EL (cell line): ENCODE measurements at regions not wholly inside any gene's neighbourhood (a gene's known extent, or its start where the extent isn't known, plus 50 kb on each side); places are given as distances from the start of the nearest gene placed in this dataset.
"Not testable (repeated sequence)": the region's sequence is repeated elsewhere in the genome, so short reads cannot be mapped to it uniquely, and the experiment has no call there.

Source experiments
- DNase-seq: peaks from one replicate; pipeline ENCODE4 v3.0.0-alpha.2; 2016

DNA sequence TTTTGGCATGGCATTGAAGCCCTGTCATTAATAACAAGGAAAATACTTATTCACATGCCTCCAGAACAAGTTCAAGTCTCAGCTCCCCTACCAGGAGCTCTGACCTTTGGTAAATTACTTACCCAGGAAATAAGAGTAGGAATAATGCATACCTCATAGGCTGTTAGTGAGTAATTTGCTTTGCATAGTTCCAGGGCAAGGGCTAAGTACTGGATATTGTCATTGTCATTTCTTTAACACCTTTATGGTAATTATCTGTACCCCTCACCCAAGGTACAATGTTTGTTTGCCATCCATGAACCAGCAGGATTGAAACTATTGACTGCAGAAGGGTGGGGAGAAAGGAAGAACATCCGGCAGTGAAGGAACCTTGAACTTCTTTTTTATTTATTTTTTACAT, 148.5 kb downstream of the SOX2 start:
- DNase-seq = no peak

DNA sequence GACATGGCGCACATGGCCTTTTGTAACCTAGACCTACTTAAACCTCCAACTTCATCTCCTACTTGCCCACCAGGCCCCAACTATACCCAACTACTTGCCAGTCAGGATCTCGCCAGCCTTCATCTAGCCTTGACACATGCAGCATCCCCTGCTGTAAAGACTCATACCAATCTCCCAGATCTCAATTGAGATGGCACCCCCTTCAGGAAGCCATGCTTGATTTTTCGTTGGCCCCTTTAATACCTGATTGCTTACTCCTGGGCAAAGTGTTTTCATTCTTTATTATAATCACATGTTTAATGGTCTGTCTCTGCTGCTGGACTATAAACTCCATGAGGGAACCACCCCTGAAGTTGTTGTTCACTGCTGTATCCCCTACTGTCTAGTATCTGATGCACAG, 150.8 kb downstream of the SOX2 start:
- DNase-seq = no peak

DNA sequence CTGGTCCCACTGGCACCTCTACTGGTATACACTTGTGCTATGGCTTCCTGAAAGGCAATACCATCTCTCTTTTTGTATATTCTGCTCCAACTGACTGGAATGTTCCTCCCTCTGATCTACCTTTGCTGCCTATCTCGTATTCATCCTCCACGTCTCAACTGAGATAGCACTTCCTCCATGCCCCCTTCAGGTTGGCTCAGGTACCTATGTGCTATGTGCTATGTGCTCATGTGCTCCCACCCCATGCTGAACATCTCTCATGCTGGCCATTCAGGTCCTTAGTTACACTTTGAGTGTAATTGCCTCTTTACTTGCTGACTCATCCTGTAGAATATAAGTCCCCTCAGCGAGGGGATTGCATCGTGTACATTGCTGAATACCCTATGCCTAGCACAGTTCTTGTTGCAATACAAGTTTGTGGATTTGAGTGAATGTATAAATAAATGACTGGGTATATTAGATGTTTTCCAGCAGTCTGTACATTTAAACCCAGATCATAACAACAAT, 156.9 kb downstream of the SOX2 start:
- no peak for DNase-seq

DNA sequence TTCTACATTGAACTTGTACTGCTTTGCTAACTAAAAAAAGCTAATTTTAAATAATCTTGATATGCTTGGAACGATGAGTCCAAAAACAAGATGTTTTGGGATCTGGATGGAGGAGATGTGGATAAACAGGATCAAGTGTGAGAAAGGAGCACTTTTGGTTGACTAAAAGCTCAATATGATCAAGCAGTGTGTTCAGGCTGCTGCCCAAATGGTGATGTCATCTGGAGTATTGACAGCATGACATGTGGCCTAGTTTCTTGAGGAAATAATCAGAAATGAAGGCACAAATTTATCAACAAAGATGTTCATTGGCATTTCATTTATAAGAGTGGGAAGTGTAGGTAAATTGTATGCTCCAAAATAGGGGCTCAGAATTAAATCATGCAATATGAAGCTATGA, 161.2 kb downstream of the SOX2 start:
- DNase-seq = no peak

DNA sequence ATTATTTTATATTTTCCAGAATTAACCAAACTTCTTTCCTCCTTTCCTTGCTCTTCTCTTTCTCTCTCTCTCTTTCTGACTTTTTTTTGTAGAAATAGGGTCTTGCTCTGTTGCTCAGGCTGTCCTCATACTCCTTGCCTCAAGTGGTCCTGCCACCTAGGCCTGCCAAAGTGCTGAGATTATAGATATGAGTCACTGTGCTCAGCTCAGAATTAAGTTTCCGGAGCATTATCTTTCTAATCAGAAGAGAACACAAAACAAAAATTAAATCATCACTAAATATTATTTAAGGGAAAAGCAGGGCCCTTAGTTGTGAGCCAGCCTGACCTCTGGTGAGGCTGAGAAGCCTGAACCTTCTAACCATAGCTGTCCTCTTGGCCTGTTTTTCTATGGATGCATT, 168.2 kb downstream of the SOX2 start:
- no peak for DNase-seq

DNA sequence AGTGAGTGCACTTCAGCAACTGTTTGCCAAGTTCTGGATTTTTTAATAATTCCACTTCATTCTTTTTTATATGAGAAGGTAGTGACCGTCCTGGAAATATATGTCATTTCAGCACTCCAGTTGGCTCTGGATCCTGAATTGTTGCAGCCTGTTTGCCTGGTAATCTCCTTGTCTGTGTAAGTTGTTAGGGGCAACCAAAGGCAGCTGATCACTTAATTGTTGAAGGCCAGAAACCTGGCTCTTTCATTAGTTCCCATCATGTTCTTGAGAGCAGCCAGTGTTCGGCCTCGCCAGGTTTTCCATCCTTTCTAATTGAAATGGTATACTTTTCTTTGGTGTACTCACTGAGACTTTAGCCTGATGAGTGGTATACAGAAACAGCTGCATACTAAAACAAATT, 168.6 kb downstream of the SOX2 start:
- DNase-seq = no peak

DNA sequence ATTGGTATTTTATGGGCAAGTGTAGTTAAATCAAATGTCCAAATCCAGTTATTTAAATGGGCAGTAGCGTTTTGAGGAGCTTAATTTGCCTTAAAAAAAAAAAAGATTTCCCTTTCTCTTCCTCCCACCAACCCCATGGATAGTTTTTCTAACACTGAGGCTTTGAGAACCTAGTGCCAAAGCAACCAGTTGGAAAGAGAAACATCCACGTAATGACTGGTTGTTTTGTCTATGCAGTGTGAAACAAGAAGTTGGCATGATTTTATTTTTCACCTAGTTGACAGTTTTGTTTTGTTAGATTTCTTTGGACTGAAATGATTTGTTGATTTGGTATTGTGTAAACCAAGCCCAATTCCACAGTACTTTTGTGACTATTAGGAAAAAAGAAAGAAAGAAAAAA, 170.0 kb downstream of the SOX2 start:
- no peak for DNase-seq

DNA sequence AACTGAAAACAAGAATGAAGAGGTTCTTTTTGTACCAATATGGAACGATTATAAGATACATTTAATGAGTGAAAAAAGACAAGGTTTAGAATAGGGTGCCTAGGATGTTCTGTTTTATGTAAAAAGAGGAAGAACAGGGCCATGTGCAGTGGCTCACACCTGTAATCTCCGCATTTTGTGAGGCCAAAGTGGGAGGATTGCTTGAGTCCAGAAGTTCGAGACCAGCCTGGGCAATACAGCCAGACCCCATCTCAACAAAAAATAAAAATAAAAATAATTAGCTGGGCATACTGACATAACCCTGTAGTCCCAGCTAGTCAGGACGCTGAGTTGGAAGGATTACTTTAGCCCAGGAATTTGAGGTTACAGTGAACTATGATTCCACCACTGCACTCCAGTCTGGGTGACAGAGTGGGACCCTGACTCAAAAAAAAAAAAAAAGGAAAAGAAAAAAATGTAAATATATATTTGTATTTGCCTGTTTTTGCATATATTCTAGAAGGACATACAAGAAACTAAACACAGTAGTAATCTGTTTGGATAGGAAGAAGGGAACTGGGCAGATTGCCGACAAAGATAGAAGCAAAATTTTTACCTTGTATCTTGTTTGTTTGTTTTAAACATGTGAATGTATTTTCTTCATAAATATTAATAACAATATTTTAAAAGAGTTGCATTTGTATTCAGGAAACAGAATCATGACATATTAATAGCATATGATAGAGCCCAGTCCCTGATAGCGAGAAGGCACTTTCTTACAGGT, 174.3 kb downstream of the SOX2 start:
- no peak for DNase-seq

DNA sequence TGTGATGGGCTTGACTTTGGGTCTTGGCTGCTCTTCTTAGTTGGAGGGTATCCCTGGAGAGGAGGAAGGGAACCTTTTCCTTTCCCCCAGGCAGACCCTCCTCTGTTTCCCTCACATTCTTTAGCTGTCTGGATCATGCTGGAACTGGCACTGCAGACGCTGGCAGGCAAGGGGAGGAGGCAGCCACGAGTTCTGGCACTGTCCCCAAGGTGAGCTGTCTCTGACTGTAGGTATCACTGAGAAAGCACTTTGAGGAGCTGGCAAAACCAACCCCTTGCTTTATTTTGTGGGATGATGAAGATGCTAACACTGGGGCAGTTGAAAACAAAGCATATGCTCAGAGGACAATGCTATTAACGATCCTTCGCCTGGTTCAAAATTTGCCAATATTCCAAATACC, 175.0 kb downstream of the SOX2 start:
- no peak for DNase-seq

DNA sequence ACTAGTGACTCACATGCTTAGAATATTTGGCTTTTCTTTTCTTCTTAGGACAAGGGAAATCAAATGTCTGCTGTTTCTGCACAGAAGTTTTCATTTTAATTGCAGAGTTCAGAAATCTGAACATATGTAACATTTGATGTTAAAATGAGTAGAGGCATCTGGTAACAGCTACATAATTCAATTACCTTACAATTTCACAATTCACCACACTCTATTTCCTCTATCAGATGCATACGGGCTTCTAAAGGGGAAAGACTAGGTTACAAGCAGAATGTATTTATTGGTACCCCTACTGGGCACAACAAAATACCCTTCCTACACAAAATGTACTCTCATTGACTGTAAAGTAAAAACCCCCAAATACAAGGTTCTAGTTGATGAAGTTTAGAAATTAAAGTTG, 176.0 kb downstream of the SOX2 start:
- DNase-seq = no peak

DNA sequence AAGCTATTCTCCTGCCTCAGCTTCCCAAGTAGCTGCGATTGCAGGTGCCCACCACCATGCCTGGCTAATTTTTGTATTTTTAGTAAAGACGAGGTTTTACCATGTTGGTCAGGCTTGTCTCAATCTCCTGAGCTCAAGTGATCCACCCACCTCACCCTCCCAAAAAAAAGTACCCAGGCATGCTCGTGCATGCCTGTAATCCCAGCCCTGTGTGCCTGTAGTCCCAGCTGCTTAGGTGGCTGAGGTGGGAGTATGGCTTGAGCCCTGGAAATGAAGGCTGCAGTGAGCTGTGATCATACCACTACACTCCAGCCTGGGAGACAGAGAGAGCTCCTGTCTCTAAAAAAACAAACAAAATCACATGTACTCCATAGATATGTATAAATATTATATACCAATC, 176.5 kb downstream of the SOX2 start:
- no peak for DNase-seq

DNA sequence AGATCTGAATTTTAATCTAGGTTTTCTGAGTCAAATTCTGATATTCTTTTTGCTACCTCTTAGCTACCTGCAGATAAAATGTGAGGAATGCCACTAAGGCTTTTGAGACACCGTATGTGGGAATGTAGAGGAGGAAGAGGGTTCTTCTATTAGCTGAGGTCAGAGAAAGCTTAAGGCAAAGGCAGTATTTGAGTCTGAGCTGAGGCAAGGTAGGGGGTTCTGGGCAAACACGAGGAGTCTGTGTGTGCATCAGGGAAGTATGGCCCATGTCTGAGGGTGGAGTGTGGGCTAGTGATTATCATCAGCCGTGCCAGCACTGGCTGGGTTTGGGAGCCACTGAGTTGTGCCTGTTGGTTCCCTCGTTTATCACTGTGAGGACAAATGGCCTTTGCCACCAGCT, 181.1 kb downstream of the SOX2 start:
- no peak for DNase-seq

DNA sequence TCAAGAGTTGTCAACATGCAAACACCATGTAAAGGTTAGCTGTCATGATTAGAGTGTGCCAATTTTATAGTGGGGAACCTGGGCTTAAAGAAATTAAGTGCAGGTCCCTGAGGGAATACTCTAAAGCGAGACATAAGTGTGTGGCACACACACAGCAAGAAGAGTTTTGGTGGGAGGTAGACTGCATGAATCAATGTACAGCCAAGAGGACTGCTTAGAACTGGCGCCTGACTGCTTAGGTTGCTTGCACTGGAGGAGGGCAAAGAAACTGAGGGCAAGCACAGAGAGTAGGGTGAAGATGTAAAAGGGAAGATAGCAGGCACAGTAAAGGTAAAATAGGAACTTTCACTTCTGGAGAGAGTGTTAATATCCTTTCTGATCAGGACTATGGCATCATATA, 184.9 kb downstream of the SOX2 start:
- no peak for DNase-seq

DNA sequence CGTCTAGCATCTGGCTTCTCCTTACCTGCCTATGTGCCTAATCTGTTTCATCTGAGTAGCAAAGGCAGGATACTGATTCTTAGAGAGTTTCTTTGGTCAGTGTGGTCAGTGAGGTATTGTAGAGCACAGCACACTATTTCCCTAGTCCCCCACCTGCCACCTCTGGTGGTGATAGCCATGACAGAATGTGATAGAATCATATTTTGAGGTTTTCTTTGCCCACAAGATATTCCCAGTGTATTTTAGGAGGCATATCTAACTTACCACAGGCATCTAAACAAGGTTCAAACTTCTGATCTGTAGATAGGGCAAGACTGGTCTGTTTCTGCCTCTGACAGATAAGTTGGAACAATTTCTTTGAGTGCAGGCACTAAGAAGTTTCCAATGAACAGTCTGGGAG, 188.0 kb downstream of the SOX2 start:
- DNase-seq = no peak

DNA sequence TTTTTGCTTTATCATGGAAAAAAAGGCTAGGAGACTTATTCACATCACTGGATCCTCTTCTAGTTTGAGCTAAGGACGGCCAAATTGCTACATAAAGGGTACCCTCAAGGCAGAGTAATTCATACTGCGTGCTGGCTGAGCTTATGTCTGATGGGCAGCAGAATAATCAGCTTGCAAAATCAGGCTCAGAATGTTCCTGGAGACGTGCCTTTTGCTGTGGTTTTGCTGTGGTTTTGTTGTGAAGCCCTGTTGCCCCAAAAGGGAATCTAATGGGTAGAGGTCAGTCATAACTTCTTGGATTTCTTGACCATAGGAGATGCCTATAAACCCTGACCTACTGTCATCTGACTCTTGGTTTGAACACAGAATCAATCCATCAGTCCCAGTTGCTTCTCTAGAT, 189.9 kb downstream of the SOX2 start:
- no peak for DNase-seq

DNA sequence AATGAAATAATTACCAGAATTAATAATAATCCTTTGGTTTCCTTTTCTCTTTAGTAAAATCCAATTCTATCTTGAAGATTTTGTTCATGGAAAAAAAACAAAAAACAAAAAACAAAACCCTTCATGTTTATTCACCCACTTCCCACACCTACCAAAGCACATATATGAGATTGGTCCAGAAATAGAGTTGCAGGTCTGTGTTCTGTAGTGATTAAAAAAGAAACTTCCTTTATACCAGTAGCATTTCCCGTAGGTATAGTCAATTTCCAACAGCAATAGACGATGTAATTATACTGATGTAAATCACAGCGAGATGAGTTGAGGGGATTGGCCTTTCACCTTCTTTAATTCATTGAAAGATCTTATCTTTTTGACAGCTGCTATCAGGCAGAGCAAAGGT, 194.6 kb downstream of the SOX2 start:
- no peak for DNase-seq

DNA sequence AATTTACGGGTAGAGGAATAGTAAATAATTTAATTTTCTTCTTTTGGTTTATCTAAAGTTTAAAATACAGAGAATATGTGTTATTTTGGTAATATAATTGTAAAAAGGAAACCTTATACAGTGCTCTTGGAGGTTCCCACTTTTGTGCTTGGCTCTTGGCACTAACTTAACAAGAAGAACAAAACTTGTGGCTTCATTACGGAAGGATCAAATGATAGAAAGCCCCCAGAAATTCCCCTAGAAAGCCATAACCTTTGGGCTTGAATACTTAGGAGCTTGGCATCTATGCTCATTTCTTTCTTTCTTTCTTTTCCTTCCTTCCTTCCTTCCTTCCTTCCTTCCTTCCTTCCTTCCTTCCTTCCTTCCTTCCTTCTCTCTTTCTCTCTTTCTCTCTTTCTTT, 197.5 kb downstream of the SOX2 start:
- no peak for DNase-seq

DNA sequence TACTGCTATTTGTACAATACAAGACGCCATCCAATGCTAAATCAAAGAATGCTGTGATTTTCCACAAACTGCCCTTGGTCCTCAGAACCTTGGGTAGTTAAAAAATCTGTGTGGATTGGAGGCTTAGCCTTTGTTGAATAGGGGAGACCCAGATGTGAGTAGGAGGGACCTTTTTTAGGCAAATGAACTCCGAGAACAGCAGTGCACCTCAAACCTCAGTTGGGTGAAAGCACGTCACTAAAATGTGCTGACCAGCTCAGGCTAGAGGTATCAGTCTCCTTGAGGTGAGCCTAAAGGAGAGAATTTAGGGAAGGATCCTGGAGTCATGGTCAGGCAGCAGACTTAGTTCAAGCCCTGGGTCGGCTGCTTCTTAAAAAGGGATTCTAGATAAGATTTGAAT, 200.7 kb downstream of the SOX2 start:
- DNase-seq = no peak

DNA sequence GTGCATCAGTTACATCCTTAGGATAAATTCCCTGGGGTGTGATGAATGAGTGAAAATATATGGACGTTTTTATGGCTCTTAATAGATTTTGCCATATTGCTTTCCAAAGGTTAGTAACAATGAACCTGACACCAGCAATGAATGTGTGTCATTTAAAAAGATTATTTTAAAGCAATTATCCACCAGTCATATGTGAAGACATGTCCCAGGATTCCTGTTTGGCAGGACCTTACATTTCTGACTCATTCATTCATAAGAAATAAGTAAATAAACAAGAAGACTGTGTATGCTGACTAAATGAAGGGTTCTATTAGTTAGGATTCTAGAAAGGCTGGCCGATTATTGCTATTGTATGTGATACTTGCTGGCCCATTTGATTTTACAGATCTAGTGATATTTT, 201.5 kb downstream of the SOX2 start:
- no peak for DNase-seq

DNA sequence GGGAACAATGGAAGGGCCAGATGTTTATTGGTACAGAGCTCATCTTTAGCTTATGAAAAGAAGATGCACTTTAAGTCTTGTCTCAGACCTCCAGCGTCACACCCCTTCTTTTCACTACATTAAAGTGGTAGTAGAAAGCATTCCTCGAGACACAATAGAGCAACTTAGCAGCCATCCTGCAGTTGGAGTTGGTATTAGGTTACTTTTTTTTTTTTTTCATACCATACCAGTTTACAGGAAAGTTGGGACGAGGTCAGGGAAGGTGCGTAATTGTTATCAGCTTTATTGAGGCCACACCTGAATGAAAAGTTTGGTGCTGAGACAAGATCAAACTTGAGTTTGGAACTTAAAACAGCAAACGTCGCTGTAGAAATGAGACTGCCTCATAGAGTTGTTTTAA, 203.8 kb downstream of the SOX2 start:
- DNase-seq = no peak

DNA sequence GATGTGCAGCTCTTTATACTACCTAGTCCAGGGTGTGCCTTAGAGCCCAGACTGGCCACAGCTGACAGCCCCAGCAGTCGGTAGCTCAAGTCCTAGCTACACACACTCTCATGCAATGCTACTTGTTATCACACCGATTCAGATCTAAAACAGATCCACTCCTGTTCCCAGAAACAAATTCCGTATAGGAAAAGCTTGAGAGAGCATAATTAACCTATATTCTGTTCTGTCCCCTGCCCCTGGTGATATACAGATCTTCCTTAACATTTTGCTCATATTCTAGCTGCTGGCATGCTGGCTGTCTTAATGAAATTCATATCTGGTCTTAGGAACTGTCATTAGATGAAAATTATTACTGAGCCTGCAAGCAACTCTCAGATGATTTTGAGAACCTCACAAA, 204.3 kb downstream of the SOX2 start:
- no peak for DNase-seq

DNA sequence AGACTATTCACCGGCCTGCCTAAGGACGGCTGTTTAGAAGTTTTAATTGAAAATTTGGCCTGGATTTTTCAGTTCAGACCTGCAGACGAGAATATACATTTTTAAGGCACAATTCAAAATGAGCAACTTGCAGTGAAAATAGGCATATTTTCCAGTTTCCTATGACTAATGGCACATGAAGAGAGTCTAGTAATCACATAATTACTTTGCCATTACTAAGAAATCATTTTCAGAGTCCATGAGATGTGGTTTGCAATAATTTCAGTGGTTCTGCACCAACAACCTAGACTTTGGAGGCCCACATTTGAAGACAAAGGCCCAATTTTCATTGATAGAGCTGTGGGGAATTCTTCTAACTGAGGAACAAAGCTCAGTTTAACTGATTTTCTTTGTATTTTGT, 205.3 kb downstream of the SOX2 start:
- DNase-seq = no peak

DNA sequence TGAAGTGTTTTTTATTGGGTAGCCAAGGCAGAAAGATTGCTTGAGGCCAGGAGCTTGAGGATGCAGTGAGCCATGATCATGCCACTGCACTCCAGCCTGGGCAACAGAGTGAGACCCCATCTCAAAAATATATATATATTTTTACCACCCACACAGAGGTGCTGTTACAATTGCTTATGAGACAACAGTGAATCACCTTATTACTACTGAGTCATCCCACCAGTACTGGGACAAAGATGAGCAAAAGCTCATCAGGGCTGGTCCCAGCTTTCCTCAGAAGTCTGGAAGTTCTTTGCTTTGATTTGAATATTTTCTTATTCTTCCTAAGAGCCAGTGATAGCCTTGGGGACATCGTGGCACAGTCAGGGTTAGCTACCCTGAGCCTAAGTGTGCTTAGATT, 207.7 kb downstream of the SOX2 start:
- DNase-seq = no peak

DNA sequence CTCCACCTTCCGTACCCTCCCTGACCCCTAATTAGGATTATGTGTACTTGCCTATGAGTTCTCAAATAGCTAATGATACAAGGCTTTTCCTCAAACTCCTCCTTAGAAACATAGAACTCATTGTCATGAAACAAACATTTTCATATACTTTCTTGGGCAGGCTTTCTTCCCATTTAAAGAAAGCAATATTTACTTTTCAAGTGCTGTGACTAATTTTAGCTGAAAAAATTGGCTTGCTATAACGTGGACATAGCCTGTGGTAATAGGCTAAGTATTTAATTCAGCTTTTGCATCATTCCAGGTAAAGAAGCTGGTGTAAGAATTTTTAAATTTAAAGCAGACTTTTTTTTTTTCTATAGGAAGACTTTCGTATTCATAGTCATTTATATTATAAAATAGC, 208.7 kb downstream of the SOX2 start:
- no peak for DNase-seq

DNA sequence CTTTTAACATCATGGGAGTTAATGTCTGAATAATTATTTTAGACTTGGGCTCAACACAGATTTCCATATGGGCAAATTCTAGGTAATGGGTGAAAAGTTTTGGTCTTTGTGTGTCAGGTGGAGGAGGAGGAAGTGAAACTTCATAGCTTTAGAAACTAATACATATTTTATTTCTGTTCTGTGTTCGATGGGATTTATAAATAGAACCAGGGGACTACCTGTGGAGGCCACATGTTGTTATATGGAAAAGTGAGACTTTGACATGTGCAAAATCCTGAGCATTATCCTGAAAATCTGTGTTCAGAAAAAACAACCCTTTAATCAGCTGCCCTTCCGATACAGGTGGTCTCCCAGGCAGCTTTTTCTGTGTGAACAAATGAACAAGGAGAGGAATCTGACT, 209.5 kb downstream of the SOX2 start:
- DNase-seq = no peak

DNA sequence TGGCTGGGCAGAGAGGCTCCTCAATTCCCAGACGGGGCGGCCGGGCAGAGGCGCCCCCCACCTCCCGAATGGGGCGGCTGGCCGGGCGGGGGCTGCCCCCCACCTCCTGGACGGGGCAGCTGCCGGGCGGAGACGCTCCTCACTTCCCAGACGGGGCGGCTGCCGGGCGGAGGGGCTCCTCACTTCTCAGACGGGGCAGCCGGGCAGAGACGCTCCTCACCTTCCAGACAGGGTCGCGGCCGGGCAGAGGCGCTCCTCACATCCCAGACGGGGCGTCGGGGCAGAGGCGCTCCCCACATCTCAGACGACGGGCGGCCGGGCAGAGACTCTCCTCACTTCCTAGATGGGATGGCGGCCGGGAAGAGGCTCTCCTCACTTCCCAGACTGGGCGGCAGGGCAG, 214.1 kb downstream of the SOX2 start:
- DNase-seq = not testable (repeated sequence)
